Endothelial cell (in vitro differentiated cells): ENCODE measurements at regions not wholly inside any gene's neighbourhood (a gene's known extent, or its start where the extent isn't known, plus 50 kb on each side); places are given as distances from the start of the nearest gene placed in this dataset.
"Not testable (repeated sequence)": the region's sequence is repeated elsewhere in the genome, so short reads cannot be mapped to it uniquely, and the experiment has no call there.

Experiments
- DNase-seq: peaks from one replicate; pipeline ENCODE4 v3.0.0; 2021; ENCODE audit warnings: low spot score
- H3K27ac Mint-ChIP-seq: one replicate; pipeline ENCODE4 v1.8.0; 2021; ENCODE audit warnings: mixed read lengths, inconsistent platforms; ENCODE audit not compliant: unreplicated experiment
- H3K27me3 Mint-ChIP-seq: one replicate; pipeline ENCODE4 v1.8.0; 2021; ENCODE audit warnings: mild to moderate bottlenecking, moderate library complexity, mixed read lengths, inconsistent platforms; ENCODE audit not compliant: unreplicated experiment
- H3K36me3 Mint-ChIP-seq: one replicate; pipeline ENCODE4 v1.8.0; 2021; ENCODE audit warnings: mild to moderate bottlenecking, low read depth, mixed read lengths, inconsistent platforms; ENCODE audit not compliant: unreplicated experiment
- H3K4me1 Mint-ChIP-seq: one replicate; pipeline ENCODE4 v1.8.0; 2021; ENCODE audit warnings: mild to moderate bottlenecking, mixed read lengths, inconsistent platforms; ENCODE audit not compliant: unreplicated experiment
- H3K4me3 Mint-ChIP-seq: one replicate; pipeline ENCODE4 v1.8.0; 2021; ENCODE audit warnings: mild to moderate bottlenecking, mixed read lengths, inconsistent platforms; ENCODE audit not compliant: unreplicated experiment
- H3K9me3 Mint-ChIP-seq: one replicate; pipeline ENCODE4 v1.8.0; 2021; ENCODE audit warnings: mixed read lengths, inconsistent platforms; ENCODE audit not compliant: unreplicated experiment
- CTCF ChIP-seq: fragments of 200-600 bp; sonication (generic); IDR thresholded peaks from one replicate; pipeline ENCODE4 v1.5.0; 2021; ENCODE audit warnings: antibody characterized with exemption; ENCODE audit not compliant: unreplicated experiment

GRCh38 chr20:40009542-40009941, 679.5 kb downstream of the MAFB start:
- Mint-ChIP-seq H3K4me1 (no peaks in the 10 kb centered on the region), H3K4me3 (no peak overlapping the region), H3K36me3 (no peaks in the 10 kb centered on the region), H3K9me3 (no peaks in the 10 kb centered on the region), H3K27ac (no peak overlapping the region), H3K27me3 (no peaks in the 10 kb centered on the region)
- TF ChIP-seq CTCF: no peak
- DNase-seq: no peak

GRCh38 chr20:40008177-40008576, 680.9 kb downstream of the MAFB start:
- no peak for TF ChIP-seq CTCF
- Mint-ChIP-seq H3K9me3 (no peaks in the 10 kb centered on the region), H3K4me3 (no peak overlapping the region), H3K27ac (no peak overlapping the region), H3K4me1 (no peaks in the 10 kb centered on the region), H3K36me3 (no peaks in the 10 kb centered on the region), H3K27me3 (no peaks in the 10 kb centered on the region)
- no peak for DNase-seq

- Mint-ChIP-seq H3K4me3 (no peak overlapping the region), H3K27ac (no peak overlapping the region), H3K4me1 (peaks cover 6% of the 10 kb centered on the region), H3K36me3 (no peaks in the 10 kb centered on the region), H3K27me3 (no peaks in the 10 kb centered on the region), H3K9me3 (no peaks in the 10 kb centered on the region)
- TF ChIP-seq CTCF: no peak
- DNase-seq: no peak
These were observed 682.7 kb downstream of the MAFB start for GRCh38 chr20:40006168-40006860.

GRCh38 chr20:40004092-40004491, 684.9 kb downstream of the MAFB start:
- H3K4me1 Mint-ChIP-seq, H3K9me3 Mint-ChIP-seq, H3K36me3 Mint-ChIP-seq, H3K27ac Mint-ChIP-seq, H3K27me3 Mint-ChIP-seq, H3K4me3 Mint-ChIP-seq, DNase-seq: not testable (repeated sequence)

GRCh38 chr20:39993742-39994141, 695.3 kb downstream of the MAFB start:
- H3K27ac Mint-ChIP-seq: no peak overlapping the region
- no peaks in the 10 kb centered on the region for H3K9me3 Mint-ChIP-seq
- DNase-seq: no peak
- H3K36me3 Mint-ChIP-seq: no peaks in the 10 kb centered on the region
- no peak overlapping the region for H3K4me3 Mint-ChIP-seq
- peaks cover 11% of the 10 kb centered on the region for H3K4me1 Mint-ChIP-seq
- no peaks in the 10 kb centered on the region for H3K27me3 Mint-ChIP-seq
- no peak for TF ChIP-seq CTCF
